A673 (cell line): ENCODE measurements at regions not wholly inside any gene's neighbourhood (a gene's known extent, or its start where the extent isn't known, plus 50 kb on each side); places are given as distances from the start of the nearest gene placed in this dataset.
"Not testable (repeated sequence)": the region's sequence is repeated elsewhere in the genome, so short reads cannot be mapped to it uniquely, and the experiment has no call there.

Experiments
- BruUV-seq: library from RNA; stranded (reverse); fragments of 400-500 nt; replicated peaks from 2 replicates; lab custom pipeline; 2021; lab: Mats Ljungman, UMichigan
- CTCF ChIA-PET: fragments of 300-600 bp; sonication (Branson Sonifier 250); formaldehyde crosslinking; loops from one replicate; lab custom pipeline; 2022; ENCODE audit warnings: antibody characterized with exemption; lab: Charles Lee
- POLR2A ChIA-PET: fragments of 300-600 bp; sonication (Branson Sonifier 250); formaldehyde crosslinking; loops from one replicate; lab custom pipeline; 2022; ENCODE audit warnings: antibody characterized with exemption; ENCODE audit not compliant: low non-redundant PET; lab: Charles Lee
- DNase-seq: peaks from one replicate; pipeline ENCODE4 v3.0.0-alpha.2; 2015; ENCODE audit warnings: low spot score
- H3K27ac ChIP-seq: fragments of 200-600 bp; sonication (generic); 2 replicates; pipeline ENCODE4 v1.5.1; 2016; ENCODE audit warnings: mixed run types, low read depth, mild to moderate bottlenecking, mixed read lengths, antibody characterized with exemption, low read length; ENCODE audit not compliant: poor library complexity, severe bottlenecking
- H3K27me3 ChIP-seq: fragments of 200-600 bp; sonication (generic); replicated peaks from 2 replicates; pipeline ENCODE4 v1.6.1; 2017; ENCODE audit warnings: mixed run types, low read depth, mild to moderate bottlenecking, mixed read lengths, antibody characterized with exemption, low read length; ENCODE audit not compliant: insufficient read depth, poor library complexity
- H3K36me3 ChIP-seq: fragments of 200-600 bp; sonication (generic); 2 replicates; pipeline ENCODE4 v1.6.1; 2016; ENCODE audit warnings: mixed run types, mild to moderate bottlenecking, mixed read lengths, antibody characterized with exemption, low read length; ENCODE audit not compliant: insufficient read depth, poor library complexity, severe bottlenecking
- H3K4me1 ChIP-seq: fragments of 200-600 bp; sonication (generic); 2 replicates; pipeline ENCODE4 v1.6.1; 2017; ENCODE audit warnings: mixed run types, mild to moderate bottlenecking, mixed read lengths, antibody characterized with exemption, low read length; ENCODE audit not compliant: insufficient read depth, poor library complexity, severe bottlenecking
- H3K4me3 ChIP-seq: fragments of 200-600 bp; sonication (generic); 2 replicates; pipeline ENCODE4 v1.5.1; 2016; ENCODE audit warnings: low read depth, mixed run types, mild to moderate bottlenecking, mixed read lengths, low read length; ENCODE audit not compliant: poor library complexity, severe bottlenecking
- H3K9me3 ChIP-seq: fragments of 200-600 bp; sonication (generic); 2 replicates; pipeline ENCODE4 v1.6.1; 2016; ENCODE audit warnings: mixed run types, low read depth, mild to moderate bottlenecking, mixed read lengths, antibody characterized with exemption, low read length; ENCODE audit not compliant: poor library complexity, severe bottlenecking
- EZH2 ChIP-seq: fragments of 200-600 bp; sonication (generic); IDR thresholded peaks from 2 replicates; pipeline ENCODE4 v1.6.1; 2017; ENCODE audit warnings: borderline replicate concordance, low read depth, mild to moderate bottlenecking, mixed read lengths, antibody characterized with exemption, low read length; ENCODE audit not compliant: poor library complexity, severe bottlenecking
- intact Hi-C: fragments of 100-400 bp; cut with micrococcal nuclease; formaldehyde crosslinking; loops from one replicate; pipeline ENCODE4 v1.10.0; 2022; ENCODE audit not compliant: unreplicated experiment
- TF ChIP-seq, protein P1 (sequence below): fragments of 300-800, 200-600 bp; sonication (generic); conservative IDR thresholded peaks from 2 replicates; pipeline ENCODE4 v1.5.1; 2017; ENCODE audit warnings: low read depth, mild to moderate bottlenecking, antibody characterized with exemption, low read length, moderate library complexity, mixed read lengths

DNA sequence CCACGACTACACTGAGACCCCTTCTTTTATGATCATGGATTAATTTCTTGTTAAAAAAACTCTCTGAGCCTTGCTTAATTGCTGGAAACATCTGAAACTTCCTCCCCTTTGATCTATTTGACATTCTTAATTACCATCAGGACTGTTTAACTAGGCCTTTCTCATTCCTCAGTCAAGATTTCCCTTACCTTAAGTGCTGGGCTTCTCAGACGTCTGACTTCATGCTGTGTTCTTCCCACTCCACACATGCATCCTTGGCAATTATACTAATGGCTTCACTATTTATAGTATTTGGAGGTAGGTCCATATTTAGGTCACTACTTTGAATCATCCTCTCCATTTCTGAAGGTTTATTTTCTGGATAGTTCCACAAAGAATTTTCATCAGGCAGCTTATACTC lies 341.3 kb upstream of the TMPRSS15 start:
- Histone ChIP-seq H3K36me3 (no peaks in the 10 kb centered on the region), H3K9me3 (peaks cover 9% of the 10 kb centered on the region), H3K4me1 (no peaks in the 10 kb centered on the region), H3K27ac (no peak overlapping the region), H3K4me3 (no peak overlapping the region), H3K27me3 (no peaks in the 10 kb centered on the region)
- ChIA-PET POLR2A (no interaction called here), CTCF (no interaction called here)
- intact Hi-C loops: no loop called here
- no peak for DNase-seq
- no peak for TF ChIP-seq EZH2
- TF ChIP-seq, protein P1, sequence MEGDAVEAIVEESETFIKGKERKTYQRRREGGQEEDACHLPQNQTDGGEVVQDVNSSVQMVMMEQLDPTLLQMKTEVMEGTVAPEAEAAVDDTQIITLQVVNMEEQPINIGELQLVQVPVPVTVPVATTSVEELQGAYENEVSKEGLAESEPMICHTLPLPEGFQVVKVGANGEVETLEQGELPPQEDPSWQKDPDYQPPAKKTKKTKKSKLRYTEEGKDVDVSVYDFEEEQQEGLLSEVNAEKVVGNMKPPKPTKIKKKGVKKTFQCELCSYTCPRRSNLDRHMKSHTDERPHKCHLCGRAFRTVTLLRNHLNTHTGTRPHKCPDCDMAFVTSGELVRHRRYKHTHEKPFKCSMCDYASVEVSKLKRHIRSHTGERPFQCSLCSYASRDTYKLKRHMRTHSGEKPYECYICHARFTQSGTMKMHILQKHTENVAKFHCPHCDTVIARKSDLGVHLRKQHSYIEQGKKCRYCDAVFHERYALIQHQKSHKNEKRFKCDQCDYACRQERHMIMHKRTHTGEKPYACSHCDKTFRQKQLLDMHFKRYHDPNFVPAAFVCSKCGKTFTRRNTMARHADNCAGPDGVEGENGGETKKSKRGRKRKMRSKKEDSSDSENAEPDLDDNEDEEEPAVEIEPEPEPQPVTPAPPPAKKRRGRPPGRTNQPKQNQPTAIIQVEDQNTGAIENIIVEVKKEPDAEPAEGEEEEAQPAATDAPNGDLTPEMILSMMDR: no peak
- no TSS peak for BruUV-seq

DNA sequence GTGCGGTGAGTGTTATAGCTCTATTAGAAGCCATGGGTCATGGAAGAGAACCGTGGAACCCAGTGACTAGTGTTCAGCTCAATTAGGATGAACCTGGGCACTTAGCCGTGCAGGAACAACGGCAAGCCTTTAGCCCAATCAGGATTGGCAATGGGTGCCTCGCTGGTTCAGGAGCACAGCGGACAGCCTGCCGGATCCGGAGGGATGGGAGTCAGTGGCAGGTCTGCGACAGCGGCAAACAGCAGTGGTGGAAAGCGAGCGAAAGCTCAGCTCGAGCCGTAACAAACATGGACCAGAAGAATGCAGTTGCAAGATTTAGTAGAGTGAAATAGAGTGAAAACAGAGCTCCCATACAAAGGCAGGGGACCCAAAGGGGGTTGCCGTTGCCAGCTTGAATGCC lies 349.3 kb upstream of the TMPRSS15 start:
- H3K4me3 ChIP-seq, BruUV-seq, H3K4me1 ChIP-seq, H3K27me3 ChIP-seq, intact Hi-C loops, H3K27ac ChIP-seq, CTCF ChIA-PET, H3K9me3 ChIP-seq, H3K36me3 ChIP-seq, DNase-seq, POLR2A ChIA-PET: not testable (repeated sequence)

DNA sequence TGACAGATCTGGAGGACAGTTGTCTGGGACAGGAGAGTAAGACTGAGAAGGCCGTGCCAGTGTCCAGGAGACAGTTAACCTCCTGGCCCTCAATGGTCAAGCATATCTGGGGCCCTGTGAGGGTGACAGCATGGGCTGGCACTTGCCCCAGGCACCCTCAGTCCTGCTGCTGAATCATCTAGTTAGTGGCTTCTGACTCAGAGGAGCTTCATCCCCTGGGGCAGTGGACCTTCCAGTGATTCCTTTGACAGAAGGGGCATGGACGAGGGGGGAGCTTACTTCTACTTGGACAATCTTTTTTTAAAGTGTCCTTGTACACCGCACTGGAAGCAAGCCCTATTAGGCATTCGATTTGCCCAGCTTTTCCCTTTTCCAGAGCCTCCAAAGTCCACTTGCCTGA lies 352.7 kb upstream of the TMPRSS15 start:
- POLR2A ChIA-PET, BruUV-seq, H3K4me3 ChIP-seq, DNase-seq, H3K27me3 ChIP-seq, H3K4me1 ChIP-seq, CTCF ChIA-PET, H3K36me3 ChIP-seq, intact Hi-C loops, H3K27ac ChIP-seq, H3K9me3 ChIP-seq: not testable (repeated sequence)

DNA sequence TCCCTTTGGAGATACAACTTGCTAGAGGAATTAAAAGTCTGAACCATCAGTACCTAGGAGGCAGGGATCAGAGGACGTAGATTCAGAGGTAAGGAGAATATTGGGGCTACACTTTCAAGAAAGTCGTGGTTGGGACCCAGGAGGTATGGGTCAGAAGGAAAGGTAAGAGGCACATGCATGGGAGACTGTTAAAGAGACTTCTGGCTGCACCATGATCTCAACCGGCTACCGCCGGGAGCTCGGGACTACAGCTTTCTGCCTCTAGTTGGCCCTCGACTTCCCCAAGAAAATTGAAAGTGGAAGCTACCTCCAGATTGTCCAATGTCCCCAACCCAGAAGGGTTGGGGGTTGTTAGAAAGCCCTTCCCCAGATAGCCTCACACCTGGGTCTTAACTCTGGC lies 355.7 kb upstream of the TMPRSS15 start:
- no peaks in the 10 kb centered on the region for H3K36me3 ChIP-seq
- H3K4me1 ChIP-seq: no peaks in the 10 kb centered on the region
- POLR2A ChIA-PET: no interaction called here
- TF ChIP-seq, protein P1: no peak
- no peak overlapping the region for H3K4me3 ChIP-seq
- H3K27me3 ChIP-seq: no peaks in the 10 kb centered on the region
- intact Hi-C loops: no loop called here
- CTCF ChIA-PET: no interaction called here
- DNase-seq: no peak
- no peaks in the 10 kb centered on the region for H3K9me3 ChIP-seq
- no peak overlapping the region for H3K27ac ChIP-seq
- no TSS peak for BruUV-seq
